Astrocyte of the cerebellum (primary cell): ENCODE measurements at regions not wholly inside any gene's neighbourhood (a gene's known extent, or its start where the extent isn't known, plus 50 kb on each side); places are given as distances from the start of the nearest gene placed in this dataset.

Experiments
- DNase-seq: peaks from one replicate; pipeline ENCODE4 v3.0.0-alpha.2; 2011; ENCODE audit warnings: low read depth
- H3K4me3 ChIP-seq: 2 replicates; pipeline ENCODE4 v1.5.1; 2011; ENCODE audit warnings: mild to moderate bottlenecking, low read depth, low read length, moderate library complexity
- in situ Hi-C: cut with HindIII; loops from 2 replicates; pipeline ENCODE4 v1.10.0; 2017; ENCODE audit warnings: low sequenced_read_pairs
- TF ChIP-seq, protein P1 (sequence below): IDR thresholded peaks from 2 replicates; pipeline ENCODE4 v1.5.1; 2012; ENCODE audit warnings: low read length, low read depth, moderate library complexity, mild to moderate bottlenecking; ENCODE audit errors: missing control alignments

DNA sequence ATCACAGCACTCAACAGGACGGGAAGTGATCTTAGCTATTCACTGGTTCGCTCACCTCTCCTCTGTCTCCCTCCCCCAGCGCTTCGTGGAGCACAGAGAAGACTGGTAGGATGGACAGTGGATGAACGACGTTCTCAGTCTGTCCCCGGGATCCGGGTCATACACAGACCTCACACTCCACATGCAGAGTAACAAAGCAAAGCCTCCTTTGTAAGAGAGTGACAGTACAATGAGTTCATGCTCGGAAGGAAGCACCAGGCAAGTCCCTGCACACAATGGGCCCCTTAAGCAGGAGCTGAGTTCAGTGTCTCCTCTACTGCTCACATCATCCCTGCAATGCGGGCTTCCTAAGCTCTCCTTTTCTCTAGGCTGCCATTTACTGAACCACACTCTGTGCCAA, 356.9 kb downstream of the C16orf95 start:
- in situ Hi-C loops: no loop called here
- TF ChIP-seq, protein P1, sequence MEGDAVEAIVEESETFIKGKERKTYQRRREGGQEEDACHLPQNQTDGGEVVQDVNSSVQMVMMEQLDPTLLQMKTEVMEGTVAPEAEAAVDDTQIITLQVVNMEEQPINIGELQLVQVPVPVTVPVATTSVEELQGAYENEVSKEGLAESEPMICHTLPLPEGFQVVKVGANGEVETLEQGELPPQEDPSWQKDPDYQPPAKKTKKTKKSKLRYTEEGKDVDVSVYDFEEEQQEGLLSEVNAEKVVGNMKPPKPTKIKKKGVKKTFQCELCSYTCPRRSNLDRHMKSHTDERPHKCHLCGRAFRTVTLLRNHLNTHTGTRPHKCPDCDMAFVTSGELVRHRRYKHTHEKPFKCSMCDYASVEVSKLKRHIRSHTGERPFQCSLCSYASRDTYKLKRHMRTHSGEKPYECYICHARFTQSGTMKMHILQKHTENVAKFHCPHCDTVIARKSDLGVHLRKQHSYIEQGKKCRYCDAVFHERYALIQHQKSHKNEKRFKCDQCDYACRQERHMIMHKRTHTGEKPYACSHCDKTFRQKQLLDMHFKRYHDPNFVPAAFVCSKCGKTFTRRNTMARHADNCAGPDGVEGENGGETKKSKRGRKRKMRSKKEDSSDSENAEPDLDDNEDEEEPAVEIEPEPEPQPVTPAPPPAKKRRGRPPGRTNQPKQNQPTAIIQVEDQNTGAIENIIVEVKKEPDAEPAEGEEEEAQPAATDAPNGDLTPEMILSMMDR: no peak
- no peak for DNase-seq
- H3K4me3 ChIP-seq: no peak overlapping the region

DNA sequence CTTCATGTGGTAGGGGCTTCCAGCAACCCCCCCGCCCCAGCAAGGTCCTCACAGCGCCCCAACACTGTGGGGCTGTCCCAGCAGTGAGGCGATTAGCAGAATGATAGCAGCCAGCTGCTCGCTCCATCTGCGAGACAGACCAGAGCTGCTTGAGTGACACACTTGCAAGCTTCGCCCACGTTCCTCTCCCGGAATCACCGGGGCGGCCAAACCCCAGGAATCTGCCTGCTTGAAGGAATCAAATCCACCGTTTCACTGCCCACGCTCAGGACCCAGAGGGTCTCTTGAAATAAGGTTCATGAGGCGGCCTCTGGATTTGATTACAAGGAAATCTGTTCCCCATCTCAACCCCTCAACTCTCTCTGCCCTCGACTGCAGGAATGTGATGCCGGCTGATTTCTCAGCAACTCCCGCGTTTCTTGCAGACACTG, 356.0 kb downstream of the C16orf95 start:
- TF ChIP-seq, protein P1: no peak
- in situ Hi-C loops: no loop called here
- DNase-seq: no peak
- H3K4me3 ChIP-seq: no peak overlapping the region

DNA sequence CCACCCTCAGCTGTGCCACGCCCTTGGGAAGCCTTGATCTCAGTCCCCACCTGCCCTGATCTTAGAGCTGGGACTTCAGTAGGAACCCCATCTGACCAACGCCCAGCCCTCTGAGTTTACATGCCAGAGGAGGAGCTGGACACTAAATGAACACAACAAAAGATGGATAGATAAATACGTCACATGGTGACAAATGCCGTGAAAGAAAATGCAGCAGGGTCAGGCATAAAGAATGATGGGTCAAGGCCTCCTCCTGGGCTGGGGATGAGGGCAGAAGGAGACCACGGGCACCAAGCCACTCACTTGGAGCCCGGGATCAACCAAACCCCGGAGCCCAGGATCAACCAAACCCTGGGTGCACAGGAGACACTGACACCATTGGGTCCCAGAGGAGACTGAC, 354.9 kb downstream of the C16orf95 start:
- TF ChIP-seq, protein P1: no peak
- in situ Hi-C loops: no loop called here
- H3K4me3 ChIP-seq: no peak overlapping the region
- DNase-seq: no peak

DNA sequence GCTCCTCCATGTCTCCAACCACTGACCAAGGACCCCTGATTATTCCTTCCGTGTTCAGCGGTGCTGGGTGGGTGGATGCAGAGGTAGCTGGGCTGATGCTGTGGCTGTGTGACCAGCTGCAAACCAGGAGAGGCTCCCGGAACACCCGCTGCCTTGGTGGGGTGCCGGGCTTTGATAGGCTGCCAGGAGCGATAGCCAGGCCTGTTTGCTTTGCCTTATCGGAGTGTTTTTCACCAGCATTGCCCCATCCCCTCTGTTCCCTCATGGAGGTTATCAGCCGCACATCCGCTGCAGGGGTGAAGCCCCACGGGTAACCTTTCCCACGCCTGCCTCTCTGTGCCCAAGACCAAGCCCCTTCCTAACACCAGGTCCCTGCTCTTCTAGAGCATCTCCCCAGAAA, 354.3 kb downstream of the C16orf95 start:
- in situ Hi-C loops: no loop called here
- DNase-seq: no peak
- H3K4me3 ChIP-seq: no peak overlapping the region
- TF ChIP-seq, protein P1: no peak

DNA sequence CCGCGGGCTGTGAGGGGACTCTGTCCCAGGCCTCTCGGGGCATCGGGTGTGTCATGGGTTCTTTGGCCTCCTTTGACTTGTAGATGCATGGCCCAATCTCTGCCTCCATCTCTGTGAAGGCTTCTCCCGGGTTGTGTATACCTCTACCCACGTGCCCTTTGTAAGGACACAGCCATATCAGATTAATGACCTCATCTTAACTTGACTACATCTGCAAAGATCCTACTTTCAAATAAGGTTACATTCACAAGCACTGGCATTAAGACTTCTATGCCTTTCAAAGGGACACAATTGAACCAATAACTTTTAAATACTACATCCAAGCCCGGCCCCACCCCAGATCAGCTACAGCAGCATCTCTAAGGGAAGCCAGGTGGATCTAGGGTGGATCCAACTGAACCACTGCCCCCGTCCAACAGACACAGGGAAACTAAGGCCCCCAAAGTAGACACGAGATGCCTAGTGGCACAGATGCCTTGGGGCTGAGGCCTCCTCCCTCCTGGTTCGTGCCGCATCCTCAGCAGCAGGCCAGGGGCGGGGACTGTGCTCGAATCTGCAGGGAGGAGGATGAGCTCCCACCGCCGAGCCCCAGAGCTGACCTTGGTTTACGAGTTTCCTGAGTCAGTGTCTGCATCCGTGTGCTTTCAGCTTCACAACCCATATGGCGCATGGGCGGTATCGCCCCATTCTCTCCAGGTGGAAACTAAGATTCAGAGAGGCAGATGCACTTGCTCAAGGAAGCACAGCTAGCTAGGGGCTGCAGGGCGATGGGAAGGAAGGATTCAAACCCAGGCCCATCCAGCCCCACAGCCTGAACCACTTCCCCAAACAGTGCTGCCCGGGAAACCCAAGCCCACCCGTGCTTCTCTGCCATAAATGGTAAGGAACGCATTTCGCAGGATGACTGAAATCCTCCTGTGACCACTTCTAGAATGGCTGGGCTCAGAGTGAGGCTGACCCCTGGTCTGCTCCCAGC, 353.3 kb downstream of the C16orf95 start:
- TF ChIP-seq, protein P1: no peak
- in situ Hi-C loops: no loop called here
- DNase-seq: no peak
- H3K4me3 ChIP-seq: no peak overlapping the region

DNA sequence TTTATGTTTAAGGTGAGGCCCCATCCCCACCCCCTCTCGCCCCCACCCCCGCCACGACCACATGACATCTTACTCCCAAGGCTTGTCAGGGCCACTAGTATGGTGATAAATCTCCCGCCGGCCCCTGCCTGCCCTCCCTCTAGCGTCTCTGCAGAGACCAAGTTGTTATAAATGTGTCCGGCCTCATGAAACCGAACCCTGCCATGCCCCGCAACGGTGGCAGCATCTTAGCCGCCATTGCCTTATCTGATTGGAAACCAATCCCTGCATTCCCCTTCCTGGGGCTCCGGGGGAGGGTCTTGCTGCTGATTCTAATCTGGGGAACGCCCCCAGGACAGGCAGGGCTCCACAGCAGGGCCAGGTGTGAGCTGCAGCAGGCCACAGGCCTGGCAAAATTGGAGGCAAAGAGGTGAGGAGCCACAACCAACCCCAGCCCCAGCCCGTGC, 352.4 kb downstream of the C16orf95 start:
- TF ChIP-seq, protein P1: no peak
- H3K4me3 ChIP-seq: no peak overlapping the region
- DNase-seq: no peak
- in situ Hi-C loops: no loop called here
